HG03097 (cell line): ENCODE measurements at regions not wholly inside any gene's neighbourhood (a gene's known extent, or its start where the extent isn't known, plus 50 kb on each side); places are given as distances from the start of the nearest gene placed in this dataset.
"Not testable (repeated sequence)": the region's sequence is repeated elsewhere in the genome, so short reads cannot be mapped to it uniquely, and the experiment has no call there.

Source experiments
- ATAC-seq: cut with Tn5 transposase; IDR thresholded peaks from one replicate; pipeline ENCODE4 v1.9.1; 2021; ENCODE audit not compliant: unreplicated experiment, low FRiP score

- no peak for ATAC-seq
Observed at GRCh38 chr7:41438705-41439514, 264.0 kb downstream of the INHBA start.

GRCh38 chr7:41437257-41438196 lies 265.4 kb downstream of the INHBA start:
- ATAC-seq, result no peak

- ATAC-seq, result no peak
Observed at GRCh38 chr7:41436139-41436538, 266.8 kb downstream of the INHBA start.

GRCh38 chr7:41435020-41435419 lies 267.9 kb downstream of the INHBA start:
- not testable (repeated sequence) for ATAC-seq

GRCh38 chr7:41431671-41432070 lies 271.2 kb downstream of the INHBA start:
- ATAC-seq, result no peak

GRCh38 chr7:41428381-41428780 lies 274.5 kb downstream of the INHBA start:
- no peak for ATAC-seq

- ATAC-seq, result no peak
Observed at GRCh38 chr7:41425926-41426325, 277.0 kb downstream of the INHBA start.

GRCh38 chr7:41421056-41421455 lies 281.8 kb downstream of the INHBA start:
- ATAC-seq, result no peak

GRCh38 chr7:41420421-41420820 lies 282.5 kb downstream of the INHBA start:
- no peak for ATAC-seq

- ATAC-seq, result no peak
Observed at GRCh38 chr7:41418337-41418736, 284.6 kb downstream of the INHBA start.

GRCh38 chr7:41416208-41416595 lies 286.7 kb downstream of the INHBA start:
- ATAC-seq, result no peak

GRCh38 chr7:41415471-41416207 lies 287.3 kb downstream of the INHBA start:
- ATAC-seq, result no peak

GRCh38 chr7:41415051-41415450 lies 287.8 kb downstream of the INHBA start:
- ATAC-seq, result no peak

- ATAC-seq, result no peak
Observed at GRCh38 chr7:41404375-41405074, 298.4 kb downstream of the INHBA start.

GRCh38 chr7:41403291-41403690 lies 299.6 kb downstream of the INHBA start:
- ATAC-seq, result no peak

- ATAC-seq, result no peak
Observed at GRCh38 chr7:41401833-41402232, 301.1 kb downstream of the INHBA start.

- ATAC-seq, result no peak
Observed at GRCh38 chr7:41399171-41399570, 303.7 kb downstream of the INHBA start.

GRCh38 chr7:41391818-41392217 lies 311.1 kb downstream of the INHBA start:
- no peak for ATAC-seq

GRCh38 chr7:41388933-41389332 lies 314.0 kb downstream of the INHBA start:
- ATAC-seq, result not testable (repeated sequence)

- no peak for ATAC-seq
Observed at GRCh38 chr7:41385996-41386395, 316.9 kb downstream of the INHBA start.
